ENCODE measurements at regions not wholly inside any gene's neighbourhood (a gene's known extent, or its start where the extent isn't known, plus 50 kb on each side); places are given as distances from the start of the nearest gene placed in this dataset.

- no peak for TF ChIP-seq CTCF (IDR thresholded peaks at IDR 0.05)
- TF ChIP-seq POLR2AphosphoS5 (IDR thresholded peaks at IDR 0.05): no peak
- TF ChIP-seq POLR2A (IDR thresholded peaks at IDR 0.05; ENCODE audit: low read depth): no peak
Measured at GRCh38 chr9:135419106-135419505, 60.5 kb upstream of the PPP1R26 start.
